GDM1 (cell line): ENCODE measurements at regions not wholly inside any gene's neighbourhood (a gene's known extent, or its start where the extent isn't known, plus 50 kb on each side); places are given as distances from the start of the nearest gene placed in this dataset.

Experiments used
- DNase-seq: peaks from one replicate; lab custom pipeline; 2025; lab: John Stamatoyannopoulos, UW

GRCh38 chr2:43171789-43172188, 54.6 kb downstream of the ZFP36L2 start:
- no peak for DNase-seq

DNA sequence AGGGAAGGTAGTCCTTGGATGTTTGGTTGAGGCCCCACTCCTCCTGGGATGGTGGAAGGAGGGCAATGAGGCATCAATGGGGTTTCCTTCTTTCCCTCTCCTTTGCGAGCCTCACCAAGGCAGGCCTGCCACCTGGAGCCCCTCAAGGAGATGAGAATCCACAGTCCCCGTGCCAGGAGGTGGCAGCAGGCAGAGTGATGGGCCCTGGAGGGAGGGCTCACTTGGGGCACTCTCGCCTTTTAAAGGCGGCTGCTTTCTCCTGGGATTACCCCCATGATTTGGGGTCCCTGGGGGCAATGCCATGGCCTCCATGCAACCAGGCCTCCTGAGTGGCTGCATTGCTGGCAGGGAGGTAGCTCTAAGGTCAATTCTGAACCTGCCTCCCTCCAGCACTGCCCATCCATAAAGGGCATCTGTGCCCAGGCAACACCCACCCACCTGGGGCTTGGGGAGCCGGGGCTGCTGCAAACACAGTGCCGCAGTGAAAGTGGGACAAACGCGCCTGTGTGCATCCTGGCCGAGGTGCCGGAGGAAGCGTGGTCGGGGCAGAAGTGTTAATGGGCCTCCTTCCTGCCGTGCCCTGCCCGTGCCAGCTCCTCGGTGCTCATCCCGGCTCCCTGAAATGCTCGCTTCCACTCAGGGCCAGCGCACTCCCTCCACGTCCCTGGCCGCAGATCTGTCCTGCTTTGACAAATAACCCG, 55.9 kb downstream of the ZFP36L2 start:
- no peak for DNase-seq

DNA sequence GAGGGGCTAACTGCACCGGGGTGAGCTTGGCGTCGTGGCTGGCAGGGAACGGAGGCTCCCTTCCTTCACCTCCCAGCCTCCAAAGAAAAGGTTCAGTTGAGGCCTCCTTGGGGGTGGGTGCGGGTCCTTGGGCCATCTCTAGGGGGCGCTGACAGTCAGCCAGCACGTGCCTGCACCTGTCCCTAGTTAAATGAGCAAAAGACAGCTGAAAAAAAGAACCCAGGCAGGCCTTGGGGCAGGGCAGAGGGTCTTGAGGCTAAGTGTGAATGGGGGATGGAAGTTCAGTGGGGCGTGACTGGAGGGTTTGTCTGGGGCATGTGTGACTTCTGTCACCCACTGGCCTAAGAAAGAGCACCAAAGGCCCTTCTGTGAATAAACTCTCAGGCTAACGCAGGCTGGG, 56.4 kb downstream of the ZFP36L2 start:
- DNase-seq: peak; percentile 48

GRCh38 chr2:43169099-43169945, 57.1 kb downstream of the ZFP36L2 start:
- DNase-seq: peak; percentile 82

- no peak for DNase-seq
Measured at GRCh38 chr2:43168016-43168369, 58.4 kb downstream of the ZFP36L2 start.

DNA sequence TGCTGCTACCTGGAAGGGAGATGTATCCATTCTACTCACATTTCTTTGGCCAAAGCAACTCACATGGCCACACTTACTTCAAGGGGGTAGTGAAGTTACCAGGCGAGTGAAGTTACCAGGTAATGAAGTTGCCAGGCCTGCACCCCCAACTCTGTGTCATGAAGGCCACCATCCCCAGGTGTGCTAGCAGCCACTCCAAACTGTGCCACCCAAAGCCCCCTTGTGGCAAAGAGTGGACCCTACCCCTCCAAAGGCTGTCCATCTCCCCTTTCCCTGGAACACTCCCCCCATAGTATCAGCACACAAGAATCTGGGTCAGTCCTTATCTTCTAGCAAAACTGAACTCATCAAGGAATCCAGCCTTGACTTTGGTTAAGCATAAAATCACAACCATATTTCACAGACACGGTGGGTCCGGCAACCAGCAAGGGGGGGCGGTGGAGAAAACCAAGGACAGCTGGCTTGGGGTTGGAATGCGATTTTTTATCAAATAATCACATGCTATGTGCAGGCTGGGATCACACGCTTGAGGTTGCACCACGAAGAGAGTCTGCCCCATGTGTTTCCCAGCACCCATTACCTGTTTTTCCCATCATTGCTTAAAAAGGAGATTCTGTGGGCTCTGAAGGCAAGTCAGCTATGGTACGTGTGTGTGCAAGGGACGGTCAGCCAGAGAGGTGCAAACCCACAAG, 60.9 kb downstream of the ZFP36L2 start:
- no peak for DNase-seq

- DNase-seq: no peak
Measured at GRCh38 chr2:43164686-43165085, 61.7 kb downstream of the ZFP36L2 start.

DNA sequence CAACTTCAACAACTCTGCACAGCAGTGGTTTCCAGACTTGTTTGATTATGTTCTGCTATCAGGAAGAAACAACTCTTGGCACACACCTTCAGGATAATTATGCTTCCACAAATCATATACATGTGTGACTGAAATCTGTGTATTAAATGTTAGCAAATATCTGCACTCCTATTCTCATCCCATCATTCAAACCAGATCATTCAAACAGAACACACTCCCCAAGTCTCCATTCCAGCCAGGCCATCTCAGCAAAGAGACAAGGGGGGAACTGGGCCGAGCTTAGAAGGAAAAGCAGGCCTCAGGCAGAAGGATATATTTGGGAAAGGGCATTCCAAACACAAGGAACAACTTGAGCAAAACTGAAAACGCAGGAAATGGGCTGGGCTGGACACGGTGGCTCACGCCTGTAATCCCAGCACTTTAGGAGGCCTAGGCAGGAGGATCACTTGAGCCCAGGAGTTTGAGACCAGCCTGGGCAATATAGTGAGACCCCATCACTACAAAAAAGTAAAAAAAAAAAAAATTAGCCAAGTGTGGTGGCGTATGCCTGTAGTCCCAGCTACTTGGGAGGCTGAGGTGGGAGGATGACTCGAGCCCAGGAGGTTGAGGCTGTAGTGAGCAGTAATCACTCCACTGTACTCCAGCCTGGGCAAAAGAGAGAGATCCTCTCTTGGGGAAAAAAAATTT, 62.7 kb downstream of the ZFP36L2 start:
- no peak for DNase-seq

- no peak for DNase-seq
Measured at GRCh38 chr2:43162511-43162776, 64.0 kb downstream of the ZFP36L2 start.

DNA sequence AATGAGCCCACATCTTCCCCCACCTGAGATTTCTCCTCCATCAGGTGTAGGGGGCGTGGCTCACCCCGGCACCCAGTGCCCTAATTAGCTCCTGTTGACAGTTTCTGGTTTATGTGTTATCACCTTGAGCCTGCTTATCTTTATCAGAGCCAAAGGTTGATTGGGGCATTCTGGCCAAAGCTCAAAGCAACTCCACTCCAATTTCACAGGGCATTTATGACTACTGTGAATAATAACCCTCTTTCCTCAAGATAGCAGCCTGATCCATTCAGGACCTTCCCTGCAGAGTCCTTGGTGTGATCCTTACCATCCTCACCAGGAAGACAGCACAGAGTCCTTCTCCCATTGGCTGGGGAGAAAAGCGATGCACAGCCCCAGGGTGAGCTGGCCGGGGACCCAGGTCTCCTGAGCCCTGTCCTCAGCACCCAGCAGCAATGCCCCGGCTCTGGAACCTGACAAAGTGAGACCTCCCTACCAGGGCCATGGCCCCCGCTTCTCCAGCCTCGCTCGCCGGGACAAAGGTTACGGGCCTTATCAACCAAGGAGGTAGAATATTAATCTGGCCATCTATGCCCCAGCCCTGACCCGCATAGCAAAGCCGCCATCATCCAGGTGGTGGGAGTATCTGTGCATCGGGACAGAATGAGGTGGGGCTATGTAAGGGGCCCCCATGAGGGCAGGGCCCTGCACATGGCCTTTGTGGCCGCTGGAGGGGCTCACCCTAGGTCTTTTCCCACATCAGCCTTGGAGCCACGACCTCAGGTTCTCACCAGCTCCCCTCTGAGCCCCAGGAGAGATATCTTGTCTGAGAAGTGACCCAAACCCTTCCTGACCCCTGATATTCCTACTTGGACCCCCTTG, 64.5 kb downstream of the ZFP36L2 start:
- DNase-seq: no peak

GRCh38 chr2:43160778-43161177, 65.6 kb downstream of the ZFP36L2 start:
- no peak for DNase-seq

DNA sequence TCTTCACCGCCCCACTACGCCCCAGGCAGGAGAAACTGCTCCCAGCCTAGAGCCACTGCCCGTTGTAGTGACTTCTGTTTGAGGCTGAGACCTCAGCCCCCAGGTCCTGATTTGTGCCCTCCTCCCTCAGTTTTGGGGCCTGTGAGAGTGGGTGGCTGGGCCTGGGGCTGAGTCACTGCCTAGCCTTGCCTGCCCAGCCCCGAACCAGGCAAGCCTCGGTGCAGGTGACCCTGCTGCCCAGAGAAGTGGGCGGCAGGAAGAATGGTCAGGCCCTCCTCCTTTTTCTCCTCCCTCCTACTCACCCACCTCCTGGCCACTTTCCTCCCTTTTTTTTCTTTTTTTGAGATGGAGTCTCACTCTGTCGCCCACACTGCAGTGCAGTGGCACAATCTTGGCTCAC, 66.6 kb downstream of the ZFP36L2 start:
- no peak for DNase-seq

- peak; percentile 41 for DNase-seq
Measured at GRCh38 chr2:43158259-43158880, 68.0 kb downstream of the ZFP36L2 start.

DNA sequence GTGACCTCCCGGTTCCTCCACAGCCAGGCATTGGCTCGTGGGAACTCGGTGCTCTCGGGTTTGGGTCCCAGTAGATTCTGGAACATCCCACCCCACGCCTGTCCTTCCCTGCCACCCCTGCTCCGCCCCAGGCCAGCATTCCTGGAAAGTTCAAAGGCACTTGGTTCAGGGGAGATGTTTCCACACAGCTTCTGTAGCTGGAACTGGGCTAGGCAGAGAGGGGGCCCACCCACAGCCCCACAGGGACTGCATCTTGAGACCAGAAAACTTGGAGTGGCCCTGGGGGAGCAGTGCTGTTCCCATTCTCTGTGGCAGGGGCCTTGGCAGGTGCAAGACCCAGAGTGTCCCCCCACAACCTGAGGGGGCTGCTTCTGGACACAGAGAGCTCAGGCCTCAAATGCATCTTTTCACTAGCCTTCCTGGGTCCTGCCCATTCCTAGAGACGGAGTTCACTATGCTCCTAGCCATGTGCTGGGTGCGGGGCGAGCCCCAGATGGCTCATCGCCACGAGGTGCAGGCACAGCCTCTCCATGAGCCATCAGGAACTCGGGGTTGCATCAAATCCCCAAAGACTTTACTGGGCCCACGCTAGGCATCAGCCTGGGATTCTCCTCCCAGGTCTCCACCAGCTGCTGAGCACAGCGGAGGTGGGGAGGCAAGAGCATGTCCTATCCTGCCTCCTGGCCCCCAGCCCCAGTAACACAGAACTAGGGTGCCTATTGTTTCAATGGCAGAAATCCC, 68.7 kb downstream of the ZFP36L2 start:
- DNase-seq: no peak

GRCh38 chr2:43155851-43156411, 70.5 kb downstream of the ZFP36L2 start:
- no peak for DNase-seq

DNA sequence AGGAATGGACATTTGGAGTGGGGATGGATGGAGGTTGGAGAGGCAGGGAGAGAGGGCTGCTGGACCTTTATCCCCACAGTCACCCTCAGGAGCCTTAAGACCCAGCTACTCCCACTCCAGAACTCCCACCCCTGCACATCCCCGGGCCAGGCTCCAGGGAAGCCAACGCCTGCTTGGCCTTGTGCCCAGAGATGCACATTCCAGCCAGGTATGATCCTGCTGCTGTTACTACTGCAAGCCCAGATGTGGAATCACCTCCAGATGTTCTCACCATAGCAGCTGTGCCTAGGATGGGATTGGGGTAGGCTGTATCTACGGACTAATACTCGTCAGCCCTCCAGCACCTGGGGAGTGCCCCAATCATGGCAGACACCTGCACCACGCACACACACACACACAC, 71.7 kb downstream of the ZFP36L2 start:
- no peak for DNase-seq

DNA sequence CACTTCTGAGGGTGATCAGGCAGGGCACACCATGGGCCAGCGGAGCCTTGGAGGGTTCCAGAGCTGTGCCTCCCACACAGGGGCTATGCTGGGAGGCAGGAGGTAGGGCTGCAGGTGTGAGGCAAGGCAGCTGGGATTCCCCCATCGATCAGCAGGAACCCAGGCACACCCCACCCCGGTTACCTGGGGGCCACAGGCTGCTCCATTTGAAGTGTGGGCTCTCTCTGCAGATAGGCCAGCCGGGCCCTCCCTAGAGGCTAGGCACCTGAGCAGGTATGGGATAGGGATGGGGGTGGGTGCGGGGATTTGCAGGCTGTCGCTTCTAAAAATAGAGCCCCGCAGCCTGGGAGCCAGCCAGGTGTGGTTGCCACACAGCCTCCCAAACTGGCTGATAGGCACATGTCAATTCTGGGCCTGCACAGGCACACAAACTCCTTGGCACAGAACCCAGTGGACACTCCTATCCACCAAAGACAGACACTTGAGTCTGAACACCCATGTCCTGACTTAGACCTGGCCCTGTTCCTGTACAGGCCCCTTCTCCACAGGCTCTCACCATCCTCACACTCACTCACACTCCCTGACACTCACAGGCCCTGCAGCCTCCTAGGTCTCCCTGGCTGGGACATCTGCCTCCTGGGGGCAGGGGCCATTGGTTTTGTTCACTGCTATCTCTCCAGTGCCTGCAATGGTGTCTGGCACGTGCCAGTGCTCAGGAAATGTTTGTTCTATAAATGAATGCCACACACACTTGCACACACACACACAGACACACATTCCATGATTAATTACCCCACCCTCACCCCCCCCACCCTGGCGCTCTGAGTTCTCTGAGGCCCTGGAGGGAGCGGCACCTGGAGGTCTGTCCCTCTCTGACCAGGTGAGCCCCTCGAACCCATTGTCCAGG, 73.4 kb downstream of the ZFP36L2 start:
- no peak for DNase-seq

DNA sequence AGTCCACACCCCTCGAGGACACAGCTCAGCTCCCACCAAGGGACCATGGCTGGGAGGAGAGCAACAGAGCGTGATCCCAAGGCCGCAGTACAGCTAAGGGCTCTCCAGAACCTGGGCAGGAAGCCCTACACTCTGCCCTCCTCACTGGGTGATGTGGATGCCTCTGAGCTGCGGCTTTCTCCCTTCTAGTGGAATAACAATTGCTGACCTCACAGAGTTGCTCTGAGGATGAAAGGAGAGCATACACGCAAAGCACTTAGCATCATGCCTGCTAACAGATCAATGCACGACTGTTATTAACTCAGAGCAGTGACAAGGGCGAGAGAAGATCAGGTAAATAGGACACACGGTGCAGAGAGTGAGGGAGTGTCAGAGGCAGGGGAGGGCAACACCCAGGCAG, 74.2 kb downstream of the ZFP36L2 start:
- no peak for DNase-seq

- DNase-seq: no peak
Measured at GRCh38 chr2:43149482-43150107, 76.8 kb downstream of the ZFP36L2 start.
